CD14-positive monocyte (primary cell): ENCODE measurements at regions not wholly inside any gene's neighbourhood (a gene's known extent, or its start where the extent isn't known, plus 50 kb on each side); places are given as distances from the start of the nearest gene placed in this dataset.

Experiments
- DNase-seq, 3 donors: peaks; one replicate each; pipeline ENCODE4 v3.0.0-alpha.2; 2011 to 2022
- H2AFZ ChIP-seq: 2 replicates; pipeline ENCODE4 v1.6.0; 2012; ENCODE audit warnings: mild to moderate bottlenecking, low read depth, low read length, inconsistent platforms; ENCODE audit not compliant: insufficient read depth, poor library complexity, severe bottlenecking
- H3K27ac ChIP-seq, 2 donors: 1 replicate in 1 of 2; 2 replicates in 1 of 2; pipeline ENCODE4 v1.5.1; 2012 to 2013; ENCODE audit warnings: low read length in 2 of 2, control low read depth in 1 of 2, inconsistent platforms in 1 of 2, low read depth in 1 of 2, mild to moderate bottlenecking in 1 of 2
- H3K27me3 ChIP-seq, 2 donors: one replicate each; pipeline versions ENCODE4 v1.6.0 to v1.6.1; 2011 to 2013; ENCODE audit warnings: low read length in 2 of 2; ENCODE audit not compliant: control insufficient read depth in 2 of 2, insufficient read depth in 2 of 2
- H3K36me3 ChIP-seq, 2 donors: replicated peaks in 1 of 2; 1 replicate in 1 of 2; 2 replicates in 1 of 2; pipeline versions ENCODE4 v1.5.1 to v1.6.1; 2012 to 2013; ENCODE audit warnings: low read length in 2 of 2, control low read depth in 1 of 2, inconsistent platforms in 1 of 2, mild to moderate bottlenecking in 1 of 2; ENCODE audit not compliant: insufficient read depth in 2 of 2, control insufficient read depth in 1 of 2
- H3K4me1 ChIP-seq, 2 donors: 1 replicate in 1 of 2; 2 replicates in 1 of 2; pipeline versions ENCODE4 v1.5.1 to v1.6.1; 2012 to 2013; ENCODE audit warnings: low read length in 2 of 2, control low read depth in 1 of 2, inconsistent platforms in 1 of 2, mild to moderate bottlenecking in 1 of 2, moderate library complexity in 1 of 2; ENCODE audit not compliant: insufficient read depth in 2 of 2, control insufficient read depth in 1 of 2
- H3K4me2 ChIP-seq: replicated peaks from 2 replicates; pipeline ENCODE3; 2012; ENCODE audit warnings: low read length, moderate library complexity, mild to moderate bottlenecking; ENCODE audit not compliant: poor library complexity, severe bottlenecking; ENCODE audit errors: extremely low read depth
- H3K4me3 ChIP-seq, 3 experiments: fragments of 200-600 bp in 1 of 3; sonication (generic) in 1 of 3; replicated peaks in 1 of 3; 1 replicate in 2 of 3; 2 replicates in 1 of 3; pipeline ENCODE4 v1.5.1; 2011 to 2013; ENCODE audit warnings: low read length in 3 of 3, mild to moderate bottlenecking in 3 of 3, control low read depth in 2 of 3, low read depth in 2 of 3, inconsistent platforms in 1 of 3, moderate library complexity in 1 of 3
- H3K79me2 ChIP-seq: 2 replicates; pipeline ENCODE4 v1.6.0; 2012; ENCODE audit warnings: mild to moderate bottlenecking, control low read depth, inconsistent platforms, low read length, moderate library complexity; ENCODE audit not compliant: insufficient read depth
- H3K9ac ChIP-seq: 2 replicates; pipeline ENCODE4 v1.6.0; 2017; ENCODE audit warnings: low read length, mild to moderate bottlenecking; ENCODE audit not compliant: insufficient read depth, poor library complexity, severe bottlenecking
- H3K9me3 ChIP-seq, 2 donors: replicated peaks in 1 of 2; 1 replicate in 1 of 2; 2 replicates in 1 of 2; pipeline versions ENCODE4 v1.5.1 to v1.6.1; 2012 to 2013; ENCODE audit warnings: low read length in 2 of 2, control low read depth in 1 of 2; ENCODE audit not compliant: control insufficient read depth in 1 of 2, insufficient read depth in 1 of 2
- H4K20me1 ChIP-seq: 2 replicates; pipeline ENCODE4 v1.6.0; 2012; ENCODE audit warnings: mild to moderate bottlenecking, low read length, control low read depth, moderate library complexity; ENCODE audit not compliant: insufficient read depth
- H3K27ac Mint-ChIP-seq, 7 donors: one replicate each; pipeline ENCODE4 v1.8.0; 2020; ENCODE audit warnings: mild to moderate bottlenecking in 7 of 7, mixed read lengths in 7 of 7, moderate library complexity in 6 of 7, inconsistent platforms in 2 of 7
- H3K27me3 Mint-ChIP-seq, 3 donors: one replicate each; pipeline ENCODE4 v1.8.0; 2021 to 2022; ENCODE audit warnings: low read depth in 3 of 3, mild to moderate bottlenecking in 3 of 3, mixed read lengths in 3 of 3, moderate library complexity in 3 of 3, inconsistent platforms in 1 of 3
- H3K36me3 Mint-ChIP-seq, 2 donors: one replicate each; pipeline ENCODE4 v1.8.0; 2020; ENCODE audit warnings: mixed read lengths in 2 of 2, inconsistent platforms in 1 of 2, mild to moderate bottlenecking in 1 of 2
- H3K4me1 Mint-ChIP-seq: one replicate; pipeline ENCODE4 v1.8.0; 2020; ENCODE audit warnings: mild to moderate bottlenecking, mixed read lengths
- H3K4me3 Mint-ChIP-seq, 2 donors: one replicate each; pipeline ENCODE4 v1.8.0; 2020; ENCODE audit warnings: mild to moderate bottlenecking in 2 of 2, mixed read lengths in 2 of 2, moderate library complexity in 1 of 2
- H3K9me3 Mint-ChIP-seq, 7 donors: one replicate each; pipeline ENCODE4 v1.8.0; 2020 to 2022; ENCODE audit warnings: mixed read lengths in 7 of 7, mild to moderate bottlenecking in 6 of 7, moderate library complexity in 6 of 7, inconsistent platforms in 2 of 7
- CTCF ChIP-seq: fragments of 200-600 bp; IDR thresholded peaks from one replicate; pipeline ENCODE4 v1.8.0; 2022; ENCODE audit warnings: antibody characterized with exemption, mild to moderate bottlenecking
- WGBS: methylation state at CpG from one replicate; pipeline ENCODE4 v1.1.5; 2013; ENCODE audit warnings: missing lambda C conversion rate; ENCODE audit not compliant: insufficient coverage; 5-methylcytosine and 5-hydroxymethylcytosine counted together
- intact Hi-C, 2 donors: fragments of 100-400 bp; cut with micrococcal nuclease; formaldehyde crosslinking; loops; one replicate each; pipeline versions ENCODE4 v1.15.0 to v1.15.1; 2023

- Histone ChIP-seq H3K27me3 (no peaks in the 10 kb centered on the region), H2AFZ (no peak overlapping the region), H3K36me3 (peaks cover 15 to 45% of the 10 kb centered on the region in 2 donors), H3K79me2 (peaks cover 85% of the 10 kb centered on the region), H3K4me2 (peak overlapping the region; percentile 77), H3K4me1 (peaks cover 78 to 86% of the 10 kb centered on the region in 2 donors), H3K27ac (peak overlapping the region; percentile 87 to 96), H3K9me3 (no peaks in the 10 kb centered on the region), H3K9ac (peak overlapping the region; percentile 60), H4K20me1 (peaks cover 28% of the 10 kb centered on the region), H3K4me3 (peak overlapping the region in 1 of 3 experiments; percentile 59)
- intact Hi-C loops, result no loop called here
- Mint-ChIP-seq H3K4me1 (peaks cover 85% of the 10 kb centered on the region), H3K4me3 (peak overlapping the region; percentile 34 to 72), H3K27me3 (peaks cover 0 to 1% (median 0%) of the 10 kb centered on the region in 3 donors), H3K27ac (peak overlapping the region; percentile 88 to 99 (median 97)), H3K36me3 (peaks cover 51 to 61% of the 10 kb centered on the region in 2 donors), H3K9me3 (peaks cover 0 to 9% (median 0%) of the 10 kb centered on the region in 7 donors)
- no peak for DNase-seq
- TF ChIP-seq CTCF, result no peak
- WGBS, result 90% methylated on average over 23 of the region's 24 CpGs
Measured at GRCh38 chr17:77466596-77467223, 325.9 kb downstream of the SEC14L1 start.

GRCh38 chr17:77467521-77467920, 326.8 kb downstream of the SEC14L1 start:
- Histone ChIP-seq H3K4me1 (peaks cover 78 to 86% of the 10 kb centered on the region in 2 donors), H3K27me3 (no peaks in the 10 kb centered on the region), H3K27ac (peak overlapping the region; percentile 87 to 96), H3K9ac (no peak overlapping the region), H3K4me2 (no peak overlapping the region), H2AFZ (no peak overlapping the region), H3K36me3 (peaks cover 15 to 45% of the 10 kb centered on the region in 2 donors), H3K9me3 (no peaks in the 10 kb centered on the region), H3K4me3 (no peak overlapping the region), H4K20me1 (peaks cover 36% of the 10 kb centered on the region), H3K79me2 (peaks cover 85% of the 10 kb centered on the region)
- Mint-ChIP-seq H3K27me3 (peaks cover 0 to 2% (median 1%) of the 10 kb centered on the region in 3 donors), H3K9me3 (peaks cover 0 to 9% (median 0%) of the 10 kb centered on the region in 7 donors), H3K27ac (peak overlapping the region in 3 of 7 donors; percentile 66 to 97 (median 88)), H3K36me3 (peaks cover 52 to 64% of the 10 kb centered on the region in 2 donors), H3K4me1 (peaks cover 86% of the 10 kb centered on the region), H3K4me3 (no peak overlapping the region)
- TF ChIP-seq CTCF, result no peak
- intact Hi-C loops, result no loop called here
- WGBS, result 93% methylated on average over 14 of the region's 25 CpGs
- no peak for DNase-seq
